ENCODE measurements at regions not wholly inside any gene's neighbourhood (a gene's known extent, or its start where the extent isn't known, plus 50 kb on each side); places are given as distances from the start of the nearest gene placed in this dataset.

DNA sequence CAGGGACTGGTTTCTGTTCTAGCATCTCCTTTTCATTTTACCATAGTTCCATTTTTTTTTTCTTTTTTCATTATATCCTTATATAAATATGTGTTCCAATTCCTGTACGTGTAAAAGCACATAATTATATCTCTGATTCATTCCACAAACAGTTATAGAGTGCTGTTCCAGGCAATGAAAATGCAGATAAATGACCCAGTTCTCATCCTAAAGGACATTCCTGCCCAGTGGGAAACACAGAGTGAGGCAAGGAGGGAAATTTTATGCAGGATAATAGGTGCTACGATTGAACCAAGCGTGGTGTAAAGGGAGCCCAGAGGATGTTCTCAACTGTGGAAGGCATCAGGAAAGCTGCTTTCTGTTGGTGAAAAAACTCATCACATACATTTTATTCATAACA, 408.1 kb downstream of the GATA3 start:
- DNase-seq (ENCODE audit: low spot score) (no peak), ATAC-seq (ENCODE audit: low FRiP score) (no peak)
- TF ChIP-seq, protein P1, sequence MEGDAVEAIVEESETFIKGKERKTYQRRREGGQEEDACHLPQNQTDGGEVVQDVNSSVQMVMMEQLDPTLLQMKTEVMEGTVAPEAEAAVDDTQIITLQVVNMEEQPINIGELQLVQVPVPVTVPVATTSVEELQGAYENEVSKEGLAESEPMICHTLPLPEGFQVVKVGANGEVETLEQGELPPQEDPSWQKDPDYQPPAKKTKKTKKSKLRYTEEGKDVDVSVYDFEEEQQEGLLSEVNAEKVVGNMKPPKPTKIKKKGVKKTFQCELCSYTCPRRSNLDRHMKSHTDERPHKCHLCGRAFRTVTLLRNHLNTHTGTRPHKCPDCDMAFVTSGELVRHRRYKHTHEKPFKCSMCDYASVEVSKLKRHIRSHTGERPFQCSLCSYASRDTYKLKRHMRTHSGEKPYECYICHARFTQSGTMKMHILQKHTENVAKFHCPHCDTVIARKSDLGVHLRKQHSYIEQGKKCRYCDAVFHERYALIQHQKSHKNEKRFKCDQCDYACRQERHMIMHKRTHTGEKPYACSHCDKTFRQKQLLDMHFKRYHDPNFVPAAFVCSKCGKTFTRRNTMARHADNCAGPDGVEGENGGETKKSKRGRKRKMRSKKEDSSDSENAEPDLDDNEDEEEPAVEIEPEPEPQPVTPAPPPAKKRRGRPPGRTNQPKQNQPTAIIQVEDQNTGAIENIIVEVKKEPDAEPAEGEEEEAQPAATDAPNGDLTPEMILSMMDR (IDR thresholded peaks at IDR 0.05): no peak

DNA sequence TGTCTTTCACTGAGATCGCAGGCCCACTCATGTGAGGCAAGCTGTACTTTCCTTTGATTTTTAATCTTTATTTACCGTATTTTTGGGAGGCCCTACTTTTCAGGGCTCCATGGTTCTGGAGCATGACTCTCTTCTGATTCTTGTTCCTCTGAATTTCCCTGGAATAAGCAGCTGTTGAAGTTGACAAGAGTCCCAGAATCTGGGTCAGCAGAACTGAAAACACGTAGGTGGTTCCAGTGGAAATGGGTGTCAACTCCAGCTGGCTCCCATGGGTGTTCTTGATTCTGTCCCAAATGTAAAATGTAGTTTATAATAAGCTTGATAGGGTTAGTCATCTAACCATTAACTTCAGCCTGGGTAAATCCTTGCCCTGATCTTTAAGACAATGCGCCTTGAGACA, 409.4 kb downstream of the GATA3 start:
- TF ChIP-seq, protein P1 (IDR thresholded peaks at IDR 0.05): no peak
- DNase-seq (ENCODE audit: low spot score) (no peak), ATAC-seq (ENCODE audit: low FRiP score) (no peak)

DNA sequence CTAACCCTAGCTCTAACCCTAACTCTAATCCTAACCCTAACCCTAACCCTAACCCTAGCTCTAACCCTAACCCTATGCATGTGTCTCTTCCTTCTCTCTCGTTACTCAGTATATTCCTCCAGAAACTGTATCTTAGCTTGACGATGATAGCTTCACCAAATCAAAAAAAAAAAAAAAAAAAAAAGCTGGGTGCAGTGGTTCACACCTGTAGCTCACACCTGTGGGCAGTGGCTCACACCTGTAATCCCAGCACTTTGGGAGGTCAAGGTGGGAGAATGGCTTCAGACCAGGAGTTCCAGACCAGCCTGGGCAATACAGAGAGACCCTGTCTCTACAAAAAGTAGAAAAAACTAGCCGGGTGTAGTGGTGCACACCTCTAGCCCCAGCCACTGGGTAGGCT, 414.0 kb downstream of the GATA3 start:
- no peak for DNase-seq (ENCODE audit: low spot score)
- TF ChIP-seq, protein P1 (IDR thresholded peaks at IDR 0.05): no peak
- ATAC-seq (ENCODE audit: low FRiP score): no peak

DNA sequence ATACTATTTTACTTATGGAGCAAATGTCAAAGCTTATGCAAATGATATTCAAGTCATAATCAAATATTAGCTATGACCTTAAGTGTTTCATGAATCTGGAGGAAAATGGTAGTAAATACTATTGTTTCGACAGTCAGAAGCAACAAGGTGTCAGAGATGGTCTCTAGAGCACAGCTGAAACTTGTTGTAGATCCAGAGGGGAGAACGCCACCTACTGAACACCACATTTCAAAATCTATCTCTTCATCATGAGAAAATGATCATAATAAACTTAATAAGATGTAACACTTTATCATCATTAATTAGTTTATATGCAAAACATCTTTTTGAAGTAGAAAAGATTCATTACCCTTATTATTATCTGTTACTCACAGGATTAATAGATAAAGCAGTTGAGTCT, 418.7 kb downstream of the GATA3 start:
- DNase-seq (ENCODE audit: low spot score) (no peak), ATAC-seq (ENCODE audit: low FRiP score) (no peak)
- TF ChIP-seq, protein P1 (IDR thresholded peaks at IDR 0.05): no peak

DNA sequence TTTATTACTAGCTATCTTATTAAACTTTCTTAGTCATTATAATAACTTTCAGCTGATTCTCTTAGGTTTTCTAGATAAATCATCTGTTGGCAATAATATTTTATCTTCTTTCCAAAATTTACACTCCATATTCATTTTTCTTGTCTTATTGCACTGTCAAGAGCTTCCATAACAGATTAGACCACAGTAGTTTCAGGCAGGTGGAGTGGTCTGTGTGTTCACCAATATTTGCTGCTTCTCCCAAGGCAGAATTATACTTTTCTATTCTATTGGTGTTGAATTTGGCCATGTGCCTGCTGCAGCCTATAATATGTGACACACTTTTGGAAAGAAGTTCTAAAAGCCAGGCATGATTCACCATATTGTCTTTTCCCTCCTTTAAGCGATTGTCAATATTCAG, 422.8 kb downstream of the GATA3 start:
- no peak for DNase-seq (ENCODE audit: low spot score)

DNA sequence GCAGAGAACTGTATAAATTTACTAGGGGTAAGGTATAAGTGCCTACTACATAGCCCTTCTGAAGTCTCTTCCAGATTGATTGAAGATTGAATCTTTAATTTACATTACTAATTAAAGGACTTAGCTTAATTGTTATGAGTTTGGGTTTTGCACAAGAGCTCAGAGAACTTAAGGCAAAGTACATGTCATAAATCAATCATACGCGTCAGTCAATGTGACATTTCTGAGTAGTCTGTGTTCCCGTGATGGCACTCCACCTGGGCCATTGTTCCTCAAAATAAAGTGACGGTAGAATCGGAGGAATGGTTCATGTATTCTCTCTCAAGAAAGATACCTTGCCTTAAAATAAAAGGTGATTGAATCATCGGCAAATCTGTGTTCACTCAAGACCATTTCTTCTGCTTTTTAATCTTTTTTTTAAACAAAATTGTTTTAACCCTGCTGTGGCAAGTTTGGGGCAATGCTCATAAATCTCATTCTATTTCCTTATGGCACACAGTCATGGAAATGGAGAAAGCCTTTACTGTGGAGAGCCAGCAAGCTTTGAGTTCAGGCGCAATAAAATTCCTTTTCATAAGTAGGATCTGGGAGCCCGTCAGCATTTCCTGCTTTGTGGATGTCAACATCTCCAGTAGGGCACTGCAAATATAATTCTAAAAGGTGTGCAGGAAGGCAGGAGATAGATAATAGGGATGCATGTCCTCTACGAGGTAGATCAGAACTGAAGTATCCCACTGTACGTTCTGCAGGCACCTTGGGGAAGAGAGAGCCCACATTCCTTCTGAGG, 427.4 kb downstream of the GATA3 start:
- ATAC-seq (ENCODE audit: low FRiP score): no peak
- no peak for DNase-seq (ENCODE audit: low spot score)
- TF ChIP-seq, protein P1 (IDR thresholded peaks at IDR 0.05): no peak

More for the DNA sequence above, 422.8 kb downstream of the GATA3 start:
- ATAC-seq (ENCODE audit: low FRiP score): no peak
- TF ChIP-seq, protein P1 (IDR thresholded peaks at IDR 0.05): no peak

DNA sequence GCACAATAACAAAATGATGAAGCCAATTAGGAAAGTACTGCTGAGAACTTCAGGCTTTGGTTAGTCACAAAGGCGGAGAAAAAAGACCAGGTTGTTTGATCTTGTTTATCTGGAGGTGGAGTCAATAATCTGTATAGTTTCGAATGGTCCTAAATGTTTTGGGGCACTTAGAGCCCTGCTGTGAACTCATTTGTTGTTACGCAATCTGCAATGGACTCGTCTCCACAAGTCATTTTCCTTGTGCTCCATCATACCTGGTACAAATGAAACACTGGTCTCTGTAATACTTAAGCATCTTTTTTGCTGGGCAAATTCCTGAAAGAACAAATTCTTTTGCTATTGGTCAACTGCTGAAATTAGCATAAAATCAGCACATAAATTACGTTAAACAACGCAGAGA, 430.5 kb downstream of the GATA3 start:
- DNase-seq (ENCODE audit: low spot score) (no peak), ATAC-seq (ENCODE audit: low FRiP score) (no peak)
- TF ChIP-seq, protein P1 (IDR thresholded peaks at IDR 0.05): no peak
